Mucosa of gallbladder (tissue), 1 donor: ENCODE measurements at regions not wholly inside any gene's neighbourhood (a gene's known extent, or its start where the extent isn't known, plus 50 kb on each side); places are given as distances from the start of the nearest gene placed in this dataset.
A peak's percentile ranks its signal among the peaks of the same experiment; 100 is the strongest.

Source experiments
- DNase-seq: peaks from one replicate; pipeline ENCODE4 v3.0.0-alpha.2; 2020; ENCODE audit warnings: low spot score
- donor health status: DM: no; HTN: no; CAD: no.

DNA sequence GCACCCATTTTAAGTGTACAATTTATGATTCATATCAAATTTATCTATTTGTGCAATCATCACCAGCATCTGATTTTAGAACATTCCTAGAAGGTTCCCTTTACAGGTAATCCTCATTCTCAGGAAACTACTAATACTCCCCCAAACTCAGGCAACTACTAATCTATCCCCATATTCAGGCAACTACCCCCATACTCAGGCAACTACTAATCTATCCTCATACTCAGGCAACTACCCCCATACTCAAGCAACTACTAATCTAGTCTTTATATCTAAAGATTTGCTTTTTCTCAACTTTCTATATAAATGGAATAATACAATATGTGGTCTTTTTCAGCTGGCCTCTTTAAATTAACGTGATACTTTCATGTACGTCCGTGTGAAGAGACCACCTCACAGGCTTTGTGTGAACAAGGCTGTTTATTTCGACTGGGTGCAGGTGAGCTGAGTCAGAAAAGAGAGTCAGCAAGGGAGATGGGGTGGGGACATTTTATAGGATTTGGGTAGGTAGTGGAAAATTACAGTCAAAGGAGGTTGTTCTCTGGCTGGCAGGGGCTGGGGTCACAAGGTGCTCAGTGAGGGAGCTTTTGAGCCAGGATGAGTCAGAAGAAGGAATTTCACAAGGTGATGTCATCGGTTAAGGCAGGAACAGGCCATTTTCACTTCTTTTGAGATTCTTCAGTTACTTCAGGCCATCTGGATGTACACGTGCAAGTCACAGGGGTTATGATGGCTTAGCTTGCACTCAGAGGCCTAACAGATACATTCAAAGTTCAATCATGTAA is 1444.5 kb upstream of the CADM2 start:
- DNase-seq: no peak

DNA sequence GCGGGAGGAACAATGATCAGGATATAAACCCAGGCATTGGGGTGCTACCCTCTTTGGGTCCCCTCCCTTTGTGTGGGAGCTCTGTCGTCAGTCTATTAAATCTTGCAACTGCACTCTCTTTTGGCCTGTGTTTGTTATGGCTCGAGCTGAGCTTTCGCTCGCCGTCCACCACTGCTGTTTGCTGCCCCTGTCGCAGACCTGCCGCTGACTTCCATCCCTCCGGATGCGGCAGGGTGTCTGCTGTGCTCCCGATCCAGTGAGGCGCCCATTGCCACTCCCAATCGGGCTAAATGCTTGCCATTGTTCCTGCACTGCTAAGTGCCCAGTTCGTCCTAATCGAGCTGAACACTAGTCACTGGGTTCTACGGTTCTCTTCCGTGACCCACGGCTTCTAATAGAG is 1443.7 kb upstream of the CADM2 start:
- DNase-seq: no peak

DNA sequence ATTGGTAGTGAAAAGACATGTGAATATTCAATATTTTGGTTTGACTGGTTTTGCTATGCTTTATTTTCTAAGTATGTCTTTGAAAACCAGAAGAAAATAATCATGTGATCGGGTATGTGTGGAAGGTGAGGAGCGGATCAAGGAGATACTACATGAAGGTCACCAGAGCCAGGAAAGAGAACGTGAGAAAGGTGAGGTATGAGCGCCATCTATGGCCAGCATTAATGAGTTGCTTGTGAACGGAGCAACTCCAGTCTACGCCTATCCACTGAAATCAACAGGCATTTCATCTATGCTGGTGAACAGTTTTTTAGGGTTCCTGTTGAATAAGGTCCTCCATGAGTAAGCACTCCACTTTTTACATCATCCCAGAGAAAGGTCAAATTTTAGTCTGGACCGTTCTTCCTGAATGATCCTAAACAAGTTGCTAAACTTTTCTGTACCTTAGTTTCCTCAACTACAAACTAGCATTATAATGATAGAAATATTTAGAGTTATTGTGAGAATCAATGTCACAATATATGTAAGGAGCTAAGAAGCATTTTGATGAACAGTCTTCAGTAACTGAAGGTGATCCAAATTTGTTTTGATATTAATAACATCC is 1435.2 kb upstream of the CADM2 start:
- peak; percentile 53 for DNase-seq

DNA sequence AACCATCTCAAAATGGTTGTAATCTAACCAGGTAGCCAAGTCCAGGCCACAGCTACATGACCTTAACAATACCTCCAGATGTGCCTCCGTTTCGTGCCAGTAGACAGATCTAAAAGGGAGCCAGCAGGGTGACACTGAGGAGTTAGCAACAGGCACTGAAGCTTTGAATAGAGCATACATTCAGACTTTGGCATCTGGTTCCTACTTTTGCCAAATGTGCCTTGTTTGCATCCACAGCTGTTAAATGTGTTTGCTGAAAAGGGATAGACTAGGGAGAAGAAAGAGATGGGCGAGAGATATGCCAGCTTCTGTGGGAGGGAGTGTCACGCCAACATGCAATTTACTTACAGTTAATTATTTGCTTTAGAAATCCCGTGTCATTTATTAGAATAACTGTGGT is 1433.9 kb upstream of the CADM2 start:
- DNase-seq: no peak

GRCh38 chr3:83559082-83559481 is 1399.7 kb upstream of the CADM2 start:
- no peak for DNase-seq

DNA sequence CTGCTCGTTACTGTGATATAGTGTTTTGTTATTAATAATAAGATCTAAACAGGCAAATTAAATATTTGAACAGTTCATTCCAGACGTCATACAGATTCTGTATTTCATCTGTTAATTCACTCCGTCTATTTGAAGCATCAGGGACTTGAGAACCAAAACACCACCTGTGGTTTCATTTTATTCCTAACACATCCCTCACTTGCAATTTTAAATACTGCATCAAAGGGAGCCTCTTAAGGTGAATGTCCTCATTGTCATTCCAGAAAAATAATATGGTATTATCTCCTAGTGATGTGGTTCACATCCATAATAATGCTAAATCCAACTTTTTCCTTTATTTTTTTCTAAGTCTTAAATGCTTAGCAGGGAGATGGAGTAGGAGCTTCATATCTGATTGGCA is 1390.9 kb upstream of the CADM2 start:
- no peak for DNase-seq

DNA sequence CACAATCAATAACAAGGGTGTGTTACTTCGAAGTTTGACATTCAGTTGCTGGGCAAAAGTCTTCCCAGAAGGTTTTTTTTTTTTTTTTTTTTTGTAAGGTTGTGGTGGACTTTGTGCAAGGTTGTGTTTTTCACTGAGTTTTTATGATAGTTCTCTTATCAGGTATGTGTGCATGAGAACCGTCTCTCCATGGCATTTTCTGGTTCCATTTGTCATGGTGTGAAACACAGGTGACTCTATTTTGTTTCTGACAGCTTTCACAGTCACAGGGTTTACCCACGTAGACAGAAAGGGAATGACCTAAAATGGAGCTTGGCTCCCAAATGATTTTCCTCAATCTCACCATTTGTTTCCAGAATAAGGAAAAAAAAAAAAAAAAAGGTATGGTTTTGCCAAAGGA is 1377.2 kb upstream of the CADM2 start:
- no peak for DNase-seq

GRCh38 chr3:83601704-83602103 is 1357.1 kb upstream of the CADM2 start:
- no peak for DNase-seq

GRCh38 chr3:83622526-83622925 is 1336.3 kb upstream of the CADM2 start:
- no peak for DNase-seq

DNA sequence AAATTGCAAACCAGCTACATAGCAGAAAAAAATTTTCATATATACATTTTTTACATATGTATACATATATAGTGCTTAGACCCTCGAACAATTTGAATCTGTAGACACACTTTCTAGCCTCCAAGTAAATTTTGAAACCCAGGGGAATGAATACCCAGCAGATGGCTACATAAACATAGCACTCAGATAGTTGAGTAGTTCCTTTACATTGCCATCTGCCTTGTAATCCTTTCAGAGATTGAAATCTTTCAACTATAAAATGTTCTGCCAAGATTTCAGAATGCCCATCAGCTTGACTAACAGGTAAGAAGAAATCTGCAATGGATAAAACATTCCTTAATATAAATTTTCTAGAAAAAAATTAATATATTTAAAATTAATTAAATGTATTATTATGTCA is 1333.5 kb upstream of the CADM2 start:
- DNase-seq: no peak

GRCh38 chr3:83628471-83628870 is 1330.3 kb upstream of the CADM2 start:
- DNase-seq: no peak

GRCh38 chr3:83632526-83632925 is 1326.3 kb upstream of the CADM2 start:
- no peak for DNase-seq

- DNase-seq: no peak
Measured at GRCh38 chr3:83633758-83634157, 1325.0 kb upstream of the CADM2 start.

DNA sequence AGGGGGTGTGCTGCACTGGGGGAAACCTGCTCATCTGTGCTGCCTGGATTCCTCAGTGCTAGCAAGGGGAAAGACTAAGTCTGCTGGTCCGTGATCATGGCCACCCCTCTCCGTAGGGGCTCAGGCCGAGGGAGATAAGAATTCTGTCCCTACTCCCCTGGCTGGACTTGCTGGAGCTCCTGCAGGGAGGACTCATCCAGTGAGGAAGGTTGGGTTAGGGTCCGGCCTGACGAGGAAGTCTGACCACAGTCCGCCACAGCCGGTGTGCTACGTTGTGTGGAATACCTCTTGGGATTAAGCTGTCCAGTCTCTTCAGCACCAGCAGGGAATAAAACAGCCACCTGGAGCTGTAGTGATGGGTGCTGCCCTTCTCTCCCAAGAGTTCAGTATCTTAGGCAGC is 1309.1 kb upstream of the CADM2 start:
- DNase-seq: no peak

GRCh38 chr3:83655083-83655482 is 1303.7 kb upstream of the CADM2 start:
- DNase-seq: no peak

GRCh38 chr3:83662381-83662960 is 1296.3 kb upstream of the CADM2 start:
- no peak for DNase-seq

DNA sequence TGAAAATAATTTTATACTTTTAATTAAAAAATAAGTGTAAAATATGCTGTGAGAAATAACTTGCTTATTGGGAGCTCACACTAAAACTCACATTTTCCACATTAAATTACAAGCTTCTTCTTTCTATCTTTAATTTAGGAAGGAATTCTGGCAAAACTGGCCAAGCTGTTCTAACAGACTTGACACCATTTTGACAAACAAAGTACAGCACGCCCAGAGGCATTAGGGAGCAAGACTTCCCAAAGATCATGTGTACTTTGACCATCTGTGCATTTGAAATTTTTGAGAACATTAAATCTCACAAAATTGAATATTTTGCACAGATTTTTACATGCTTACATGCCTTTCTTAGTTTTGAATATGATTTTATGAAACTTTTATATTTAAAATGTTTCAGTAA is 1288.4 kb upstream of the CADM2 start:
- DNase-seq: no peak

GRCh38 chr3:83683937-83684598 is 1274.7 kb upstream of the CADM2 start:
- no peak for DNase-seq

DNA sequence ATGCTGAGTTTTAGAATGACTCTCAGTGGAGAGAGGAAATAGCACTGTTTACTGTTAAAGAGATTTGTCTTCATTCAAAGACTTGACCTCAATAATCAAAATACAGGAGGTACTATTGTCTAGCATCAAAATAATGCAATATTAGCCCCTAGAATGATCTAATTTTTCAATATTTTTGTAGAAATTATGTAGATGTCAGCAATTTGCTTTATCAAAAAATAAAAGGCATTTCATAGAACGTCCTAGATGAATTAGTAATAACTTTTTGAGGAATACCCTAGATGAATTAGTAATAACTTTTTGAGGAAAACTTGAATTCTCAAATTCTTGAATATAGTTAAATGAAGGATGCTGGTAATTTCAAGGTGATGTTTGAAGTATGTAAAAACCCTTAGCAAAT is 1252.1 kb upstream of the CADM2 start:
- DNase-seq: no peak

GRCh38 chr3:83715307-83715706 is 1243.5 kb upstream of the CADM2 start:
- no peak for DNase-seq

GRCh38 chr3:83729576-83729975 is 1229.2 kb upstream of the CADM2 start:
- DNase-seq: no peak

DNA sequence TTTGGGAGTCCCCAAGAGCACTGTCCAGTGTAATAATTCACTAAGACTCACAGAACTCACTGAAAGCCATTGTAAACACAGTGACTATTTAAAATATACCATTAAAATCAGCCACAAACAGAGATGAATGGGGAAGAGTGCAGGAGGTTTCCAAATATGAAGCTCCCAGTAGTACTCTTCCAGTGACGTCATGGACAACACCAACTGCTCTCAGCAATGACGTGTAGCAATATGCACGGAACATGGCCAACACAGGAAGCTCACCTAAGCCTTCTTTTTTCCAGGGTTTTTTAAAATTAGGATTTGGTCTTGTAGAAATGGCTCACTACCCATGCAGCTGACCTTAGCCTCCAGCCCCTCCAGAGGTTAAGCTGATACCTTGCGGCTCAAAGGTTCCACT is 1224.1 kb upstream of the CADM2 start:
- DNase-seq: no peak

GRCh38 chr3:83738202-83738601 is 1220.6 kb upstream of the CADM2 start:
- DNase-seq: no peak
